Left colon (tissue), 2 donors: ENCODE measurements at regions not wholly inside any gene's neighbourhood (a gene's known extent, or its start where the extent isn't known, plus 50 kb on each side); places are given as distances from the start of the nearest gene placed in this dataset.

ENCODE experiments used
- ATAC-seq: fragments of 200-7000 bp; cut with Tn5 transposase; one replicate; pipeline ENCODE4 v1.9.1; 2020; ENCODE audit warnings: mild to moderate bottlenecking, moderate library complexity
- DNase-seq, 2 donors: peaks; one replicate each; pipeline ENCODE4 v3.0.0-alpha.2; 2020
- intact Hi-C, 2 donors: fragments of 100-400 bp; cut with DNase I in 1 of 2; cut with micrococcal nuclease in 1 of 2; formaldehyde crosslinking; loops; one replicate each; pipeline versions ENCODE4 v1.11.2 to v1.14.0; 2022; cut with DNase I, micrococcal nuclease
- donor health status: DM: no; HTN: no; CAD: no.
- donor health status: DM: yes; HTN: yes; CAD: no.

DNA sequence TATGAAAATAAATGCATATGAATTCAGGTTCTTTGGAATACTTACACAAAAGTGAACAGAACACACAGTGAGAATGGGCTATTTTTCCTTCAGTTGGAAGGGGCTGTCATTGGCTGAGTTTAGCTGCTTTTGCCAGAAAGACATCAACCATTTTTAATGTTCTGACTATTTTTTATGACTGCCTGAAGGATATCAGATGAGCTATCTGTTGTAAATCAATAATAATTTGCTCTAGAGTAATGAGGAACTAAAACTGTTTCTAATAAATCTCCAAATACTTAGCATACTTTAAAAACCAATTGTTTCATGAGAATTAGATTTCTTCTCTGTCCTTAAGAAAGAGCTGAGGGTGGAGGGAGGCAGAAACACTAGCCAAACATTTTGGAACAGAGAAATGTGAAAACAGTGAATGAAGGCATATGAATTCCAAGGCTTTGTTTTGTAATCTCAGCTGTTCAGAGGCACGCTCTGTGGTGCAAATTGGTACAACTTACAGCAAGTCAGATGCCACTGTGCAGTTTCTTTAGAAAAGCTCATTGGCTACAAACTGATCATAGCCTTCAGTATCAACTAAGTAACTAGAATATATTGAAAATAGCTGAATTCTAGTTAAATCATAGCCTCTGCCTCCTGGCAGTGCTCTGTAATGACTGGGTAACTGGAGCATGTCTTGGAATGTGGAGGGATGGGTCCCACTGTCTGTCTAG, 228.9 kb upstream of the JAG1 start:
- no peak for ATAC-seq

DNA sequence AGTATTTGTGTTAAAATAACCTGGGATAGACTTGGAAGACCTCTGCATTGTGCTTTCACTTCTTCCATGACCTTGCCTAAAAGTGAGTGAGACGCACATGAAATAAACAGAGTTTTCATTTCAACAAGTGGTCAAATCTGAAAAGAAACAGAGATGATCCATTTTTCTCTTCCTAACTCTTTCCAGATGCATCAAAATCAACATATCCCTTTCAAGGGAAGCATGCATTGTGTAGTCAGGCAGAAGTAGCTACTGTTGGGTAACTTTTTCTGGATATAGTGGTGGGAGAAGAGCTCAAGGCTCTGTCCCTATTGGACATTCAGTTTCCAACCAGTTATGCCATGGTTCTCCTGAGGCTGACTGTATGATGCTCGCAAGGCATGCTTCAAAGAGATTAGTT, 233.0 kb upstream of the JAG1 start:
- DNase-seq (no peak), ATAC-seq (no peak)
- intact Hi-C loops: no loop called here

More for the DNA sequence above, 228.9 kb upstream of the JAG1 start:
- no peak for DNase-seq
- intact Hi-C loops: no loop called here

DNA sequence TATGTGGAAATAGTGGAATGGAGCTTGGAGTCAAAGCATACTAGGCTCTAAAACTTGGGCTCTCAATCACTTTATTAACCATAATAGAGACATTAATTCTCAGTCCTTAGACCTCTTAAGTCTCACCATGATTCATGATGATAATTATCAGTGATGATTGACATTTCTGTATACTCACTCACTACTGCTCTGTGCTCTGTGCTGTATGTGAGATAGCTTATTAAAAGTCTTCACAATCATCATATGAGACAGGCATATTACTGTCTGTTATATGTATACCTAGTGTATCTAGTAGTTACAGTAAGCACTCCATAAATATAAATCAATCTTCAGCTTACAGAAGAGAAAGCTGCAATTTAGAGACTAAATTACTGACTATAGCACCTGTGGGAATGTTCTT, 236.0 kb upstream of the JAG1 start:
- ATAC-seq (no peak), DNase-seq (no peak)
- intact Hi-C loops: no loop called here

DNA sequence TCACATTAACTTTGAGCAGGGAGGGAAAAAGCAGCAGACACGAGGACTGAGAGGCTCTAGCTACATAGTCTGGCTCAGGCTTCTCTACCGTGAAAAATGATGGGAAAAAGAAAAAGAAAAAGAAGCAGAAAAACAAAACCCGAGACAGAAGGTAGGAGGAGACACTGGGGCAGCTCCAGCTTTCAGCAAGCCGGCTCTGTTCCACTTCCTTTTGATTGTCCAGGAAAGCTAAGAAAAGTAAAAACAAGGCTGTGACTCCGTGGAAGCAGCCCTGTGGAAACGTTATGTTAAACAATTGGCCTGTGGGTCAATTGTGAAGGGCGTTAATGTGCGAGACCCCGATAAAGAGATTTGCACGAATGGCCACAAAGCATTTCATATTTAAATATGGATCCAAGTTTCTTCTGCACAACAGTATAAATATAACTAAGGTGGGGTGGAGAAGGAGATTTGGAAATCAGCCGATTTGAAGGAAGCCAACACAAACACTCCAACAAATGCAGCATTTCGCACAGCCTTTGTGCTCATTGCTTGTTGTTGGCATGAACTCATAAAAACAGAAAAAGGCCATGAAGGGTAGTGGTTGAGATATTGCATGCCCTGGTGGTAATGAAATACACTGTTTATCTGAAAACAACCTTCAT, 236.9 kb upstream of the JAG1 start:
- ATAC-seq: no peak
- intact Hi-C loops: no loop called here

GRCh38 chr20:10911298-10911697, 237.5 kb upstream of the JAG1 start:
- DNase-seq (no peak), ATAC-seq (no peak)
- intact Hi-C loops: no loop called here

More for the DNA sequence above, 236.9 kb upstream of the JAG1 start:
- no peak for DNase-seq

- no peak for ATAC-seq
- intact Hi-C loops: no loop called here
- no peak for DNase-seq
Observed at GRCh38 chr20:10915815-10916214, 242.0 kb upstream of the JAG1 start.

- no peak for DNase-seq
- ATAC-seq: no peak
- intact Hi-C loops: no loop called here
Observed at GRCh38 chr20:10916312-10916711, 242.5 kb upstream of the JAG1 start.

DNA sequence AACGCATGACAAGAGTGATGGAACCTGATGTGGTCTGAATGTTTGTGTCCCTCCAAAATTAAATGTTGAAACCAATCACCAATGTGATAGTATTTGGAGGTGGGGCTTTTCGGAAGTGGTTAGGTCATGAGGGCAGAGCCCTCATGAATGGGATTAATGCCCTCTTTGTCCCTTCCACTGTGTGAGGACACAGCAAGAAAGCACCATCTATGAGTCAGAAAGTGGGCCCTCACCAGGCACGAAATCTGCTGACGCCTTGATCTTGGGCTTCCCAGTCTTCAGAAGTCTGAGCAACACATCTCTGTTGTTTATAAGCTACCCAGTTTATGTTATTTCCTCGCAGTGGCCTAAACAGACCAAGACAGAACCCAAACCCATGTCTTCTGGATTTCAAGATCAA, 244.0 kb upstream of the JAG1 start:
- DNase-seq: no peak
- no peak for ATAC-seq
- intact Hi-C loops: no loop called here

- ATAC-seq (no peak), DNase-seq (no peak)
- intact Hi-C loops: no loop called here
Observed at GRCh38 chr20:10919396-10920140, 245.8 kb upstream of the JAG1 start.

DNA sequence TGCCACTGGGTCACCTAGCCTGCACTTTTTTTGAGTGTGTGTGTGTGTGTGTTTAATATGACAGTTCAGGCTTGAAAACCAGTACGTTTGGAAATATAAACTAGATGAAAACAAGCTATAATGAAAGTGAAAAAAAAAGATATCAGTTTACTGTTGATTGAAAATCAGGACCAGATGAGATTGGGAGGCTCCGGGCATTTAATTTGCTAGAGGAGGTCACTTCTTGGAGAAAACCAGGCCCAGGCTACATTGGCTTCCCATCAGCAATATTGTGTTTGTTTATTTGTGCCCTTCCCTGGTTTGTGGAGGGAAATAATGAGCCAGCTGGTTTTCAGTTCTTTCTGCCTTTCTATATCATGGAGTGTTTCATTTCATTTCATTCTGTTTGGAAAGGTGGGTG, 246.6 kb upstream of the JAG1 start:
- intact Hi-C loops: no loop called here
- DNase-seq: no peak
- no peak for ATAC-seq

- no peak for ATAC-seq
- intact Hi-C loops: no loop called here
- no peak for DNase-seq
Observed at GRCh38 chr20:10921491-10922010, 247.8 kb upstream of the JAG1 start.

- DNase-seq (no peak), ATAC-seq (no peak)
- intact Hi-C loops: no loop called here
Observed at GRCh38 chr20:10922506-10922905, 248.7 kb upstream of the JAG1 start.

DNA sequence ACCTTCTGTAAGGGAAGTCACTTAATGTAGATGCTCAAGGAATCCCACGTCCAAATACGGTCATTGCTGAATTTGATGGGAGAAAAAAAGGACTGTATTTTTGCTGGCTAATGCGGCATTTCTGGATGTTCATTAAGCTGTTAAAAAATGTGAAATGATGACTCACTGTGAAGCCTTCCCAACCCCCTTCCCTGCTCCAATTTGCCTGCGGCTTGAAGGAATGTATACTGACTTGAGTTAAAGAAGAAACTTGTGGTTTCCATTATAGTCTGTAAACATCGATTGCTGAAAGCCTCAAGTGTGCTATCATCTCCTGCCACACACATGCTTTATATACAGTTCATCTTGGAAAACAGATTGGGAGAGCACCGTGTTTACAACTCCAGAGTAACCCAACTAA, 249.1 kb upstream of the JAG1 start:
- ATAC-seq (no peak), DNase-seq (no peak)
- intact Hi-C loops: no loop called here

DNA sequence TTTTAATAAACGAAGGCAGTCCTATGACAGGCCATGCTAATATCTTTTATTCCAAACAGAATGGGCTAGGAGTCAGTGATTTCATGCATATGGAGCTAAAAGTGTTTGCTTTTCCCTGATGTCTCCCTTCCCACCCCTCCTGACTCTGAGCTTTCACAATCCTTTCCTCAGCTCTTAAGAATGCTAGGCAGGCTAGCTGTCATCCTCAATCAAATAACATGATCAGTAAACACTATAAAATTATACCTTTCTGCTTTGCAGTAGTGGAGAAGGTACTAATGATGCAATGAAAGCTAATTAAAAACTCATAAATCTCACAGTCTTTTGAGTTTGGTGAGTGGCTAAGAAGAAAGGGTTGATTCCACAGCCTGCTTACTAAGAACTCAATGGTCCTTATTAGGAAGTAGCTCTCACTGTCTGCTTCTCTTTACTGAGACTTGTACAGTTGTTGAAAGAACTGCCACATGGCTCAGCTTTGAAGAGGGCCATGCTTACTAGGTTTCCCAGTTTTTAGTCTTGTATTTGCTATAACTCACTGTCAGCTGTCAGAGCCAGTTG, 250.9 kb upstream of the JAG1 start:
- no peak for ATAC-seq
- intact Hi-C loops: no loop called here
- no peak for DNase-seq

DNA sequence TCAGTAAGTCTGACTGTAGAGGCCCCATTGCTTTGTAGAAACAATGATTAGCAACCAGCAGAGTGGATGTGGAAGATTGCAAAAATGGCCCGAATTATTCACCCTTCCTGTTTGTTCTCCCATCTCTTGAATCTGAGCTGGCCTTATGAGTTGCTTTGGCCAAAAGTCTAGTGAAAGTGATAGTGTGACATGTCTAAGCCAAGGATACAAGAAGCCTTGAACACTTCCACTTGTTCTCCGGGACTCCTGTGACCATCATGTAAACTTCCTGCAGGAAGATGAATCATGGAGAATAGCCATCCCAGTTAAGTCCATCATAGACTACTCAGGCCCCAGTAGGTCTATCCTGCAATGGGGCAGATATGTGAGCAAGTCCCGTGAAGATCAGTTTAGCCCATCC, 252.0 kb upstream of the JAG1 start:
- DNase-seq (no peak), ATAC-seq (no peak)
- intact Hi-C loops: no loop called here

GRCh38 chr20:10927011-10927583, 253.3 kb upstream of the JAG1 start:
- ATAC-seq (no peak), DNase-seq (no peak)
- intact Hi-C loops: no loop called here

DNA sequence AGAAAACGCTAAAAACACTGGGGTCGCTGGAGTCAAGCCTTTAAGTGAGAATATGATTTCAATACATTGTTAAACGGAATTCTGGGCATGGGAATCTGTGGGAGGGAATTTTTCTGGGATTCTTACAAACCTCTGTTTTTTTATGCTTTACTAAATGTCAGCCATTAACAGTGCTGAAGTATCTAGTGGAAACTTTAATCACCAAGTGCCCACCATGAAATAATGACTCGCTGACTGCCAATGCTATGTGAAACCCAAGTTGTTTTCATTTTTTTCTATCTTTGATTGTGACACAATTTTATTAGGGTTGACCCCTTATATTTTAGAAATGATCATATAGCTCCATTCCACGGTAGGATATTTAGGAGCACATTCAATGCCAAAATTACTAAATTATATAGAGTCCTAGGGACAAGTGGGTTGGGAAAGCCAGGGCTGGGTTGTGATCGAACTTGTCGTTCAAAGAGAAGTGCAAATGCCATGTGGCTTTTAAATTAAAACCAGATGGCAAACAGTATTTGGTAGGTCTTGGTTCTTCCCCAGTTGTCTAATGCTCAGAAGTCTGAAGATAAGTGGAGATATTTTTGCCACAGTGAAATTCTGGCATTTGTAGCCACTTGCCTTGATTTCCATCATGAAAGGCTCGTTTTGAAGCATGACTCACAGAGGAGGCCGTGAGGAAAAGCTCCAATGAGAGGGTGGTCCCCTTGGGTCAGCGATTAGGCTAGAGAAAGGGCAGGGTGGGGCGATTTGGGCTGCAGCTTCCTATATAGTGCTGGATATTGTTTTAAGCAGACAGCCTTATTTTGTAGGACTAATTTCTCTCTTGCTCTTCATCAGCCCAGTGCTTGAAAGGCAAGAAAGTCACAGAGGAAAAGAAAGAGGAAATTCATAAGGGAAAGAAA, 254.4 kb upstream of the JAG1 start:
- no peak for DNase-seq
- ATAC-seq: no peak
- intact Hi-C loops: no loop called here

DNA sequence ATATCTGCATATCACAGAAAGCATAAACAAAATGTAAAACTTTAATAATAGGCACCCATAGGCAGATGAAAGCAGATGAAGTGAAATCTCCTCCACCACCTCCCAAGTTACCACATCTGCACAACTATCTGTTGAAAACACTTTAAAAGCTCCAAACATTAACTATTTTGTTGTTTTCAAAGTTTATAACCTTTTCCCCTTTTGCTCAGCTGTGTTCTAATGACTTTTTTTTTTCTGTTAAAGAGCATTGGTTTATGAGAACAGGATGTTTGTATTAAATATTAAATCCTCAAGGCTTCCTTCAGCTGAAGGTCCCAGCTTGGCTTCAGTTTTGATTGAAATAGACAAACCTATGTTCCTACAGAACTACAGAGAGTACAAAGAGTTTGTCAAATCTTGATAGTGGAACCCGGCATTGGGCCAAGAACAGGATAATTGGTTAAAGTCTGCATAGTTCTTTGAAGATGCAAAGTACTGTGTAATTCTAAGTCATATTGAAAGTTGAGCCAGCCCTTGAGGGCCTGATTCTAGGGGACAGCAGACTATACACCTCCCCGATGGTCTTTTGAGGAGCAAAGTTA, 255.1 kb upstream of the JAG1 start:
- no peak for ATAC-seq
- intact Hi-C loops: no loop called here
- no peak for DNase-seq
